ENCODE measurements at regions not wholly inside any gene's neighbourhood (a gene's known extent, or its start where the extent isn't known, plus 50 kb on each side); places are given as distances from the start of the nearest gene placed in this dataset.
A peak's percentile ranks its signal among the peaks of the same experiment; 100 is the strongest.
"Not testable (repeated sequence)": the region's sequence is repeated elsewhere in the genome, so short reads cannot be mapped to it uniquely, and the experiment has no call there.

DNA sequence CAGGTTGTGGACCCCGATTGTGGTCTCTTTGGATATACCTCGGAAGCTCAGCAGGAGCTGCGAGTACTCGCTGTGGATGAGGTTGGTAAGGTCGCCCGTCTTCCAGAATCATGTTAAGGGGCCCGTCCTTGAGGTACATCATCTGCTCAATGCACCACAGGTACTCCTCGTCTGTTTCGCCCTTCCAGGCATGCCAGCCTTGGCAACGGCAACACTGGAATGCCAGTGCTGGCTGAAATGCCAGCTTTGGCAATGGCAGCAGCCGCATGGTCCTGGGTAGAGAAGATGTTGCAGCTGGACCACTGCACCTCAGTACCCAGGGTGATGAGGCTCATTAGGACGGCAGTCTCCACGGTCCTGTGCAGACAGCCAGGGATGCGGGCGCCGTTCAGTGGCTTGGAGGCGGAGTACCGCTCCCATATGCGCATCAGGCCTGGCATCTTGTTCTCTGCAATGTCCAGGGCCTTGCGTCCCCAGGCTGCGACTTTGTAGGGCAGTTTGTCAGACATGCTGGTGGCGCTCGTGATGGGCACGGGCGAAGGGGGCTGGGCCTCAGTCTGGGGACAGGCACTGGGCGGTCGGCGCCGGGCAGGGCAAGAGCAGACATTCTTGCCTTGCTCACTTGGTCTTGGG lies 122.2 kb upstream of the NXPH2 start:
- DNase-seq = no peak

DNA sequence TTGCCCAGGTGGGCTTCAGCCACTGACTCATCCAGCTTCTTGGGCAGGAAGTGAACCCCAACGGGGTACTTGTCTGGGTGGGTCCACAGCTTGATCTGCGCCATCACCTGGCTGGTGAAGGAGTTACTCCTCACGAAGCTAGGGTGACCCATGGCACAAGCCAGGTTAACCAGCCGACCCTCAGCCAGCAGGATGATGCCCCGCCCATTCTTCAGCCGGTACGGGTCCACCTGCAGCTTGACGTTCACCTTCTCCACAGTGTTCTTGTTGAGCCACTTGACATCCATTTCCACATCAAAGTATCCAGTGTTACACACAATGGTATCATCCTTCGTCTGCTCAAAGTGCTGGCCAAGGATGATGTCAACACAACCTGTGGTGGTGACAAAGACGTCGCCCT lies 121.3 kb upstream of the NXPH2 start:
- no peak for DNase-seq

DNA sequence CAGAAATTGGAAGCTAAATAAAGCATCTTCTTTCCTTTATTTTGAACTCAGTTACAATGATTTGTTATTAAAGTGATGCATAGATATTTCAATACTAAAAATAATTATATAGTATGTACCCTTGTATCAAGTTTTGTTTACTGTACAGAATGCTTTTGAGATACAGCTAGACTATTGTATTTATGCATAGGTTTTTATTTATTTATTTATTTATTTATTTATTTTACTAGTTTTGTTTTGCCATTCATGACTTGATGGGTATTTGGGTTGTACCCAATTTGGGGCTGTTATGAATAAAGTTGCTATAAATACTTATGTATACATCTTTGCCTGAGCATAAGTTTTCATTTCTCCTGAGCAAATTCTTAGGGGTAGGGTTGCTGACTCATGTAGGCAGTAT lies 118.7 kb upstream of the NXPH2 start:
- no peak for DNase-seq

DNA sequence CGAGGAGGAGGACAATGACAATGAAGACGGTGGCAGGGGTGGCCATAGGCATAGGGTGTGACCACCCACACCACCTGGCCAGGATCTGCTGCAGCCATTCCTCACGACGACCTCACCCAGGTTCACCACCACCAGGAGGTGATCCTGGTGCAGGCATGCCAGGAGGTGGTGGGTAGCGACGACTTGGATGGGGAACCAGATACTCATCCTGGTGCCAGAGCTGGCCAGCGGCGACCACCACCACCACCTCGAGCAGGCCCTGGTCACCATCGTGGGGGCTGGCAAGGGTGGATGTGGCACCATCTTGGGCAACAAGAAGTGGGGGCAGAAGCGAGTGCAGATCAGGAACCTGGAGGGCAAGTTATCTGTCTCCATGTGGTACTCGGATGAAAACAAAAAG lies 117.1 kb upstream of the NXPH2 start:
- DNase-seq = no peak

DNA sequence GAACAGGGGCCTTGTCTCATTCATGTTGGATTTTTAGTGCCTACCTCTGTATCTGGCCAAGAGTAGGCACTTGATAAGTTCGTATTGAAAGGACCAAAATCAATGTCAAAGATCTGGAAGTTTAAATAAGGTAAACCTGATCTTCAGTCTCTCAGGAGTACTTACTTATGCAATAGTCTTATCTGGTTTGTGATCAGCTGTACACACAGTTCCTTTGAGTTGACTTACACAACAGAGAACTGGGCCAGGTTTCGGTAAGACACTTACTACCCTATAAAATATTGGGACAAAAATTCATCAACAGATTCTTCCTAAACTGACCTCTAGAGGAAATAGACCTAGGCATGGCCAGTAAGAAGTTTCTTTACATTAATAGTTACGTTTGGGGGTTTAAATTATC lies 113.6 kb upstream of the NXPH2 start:
- DNase-seq = no peak

DNA sequence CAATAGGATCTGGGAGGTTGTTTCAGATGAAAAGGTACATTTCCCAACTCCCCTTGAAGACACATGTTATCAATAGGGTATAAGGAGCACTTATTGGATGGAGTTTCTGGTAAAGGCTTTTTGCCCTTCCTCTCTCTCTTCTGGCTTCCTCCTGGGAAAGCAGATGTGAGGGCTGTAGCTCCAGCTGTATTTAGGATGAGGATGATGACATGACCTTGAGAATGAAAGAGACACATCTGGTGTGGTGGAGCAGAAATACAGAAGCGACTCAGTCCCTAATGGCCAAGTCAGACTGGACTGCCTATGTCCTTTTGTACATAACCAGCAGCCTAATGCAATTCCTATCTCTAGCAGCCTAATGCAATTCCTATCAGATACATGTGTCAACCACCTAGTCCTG lies 100.9 kb upstream of the NXPH2 start:
- no peak for DNase-seq

DNA sequence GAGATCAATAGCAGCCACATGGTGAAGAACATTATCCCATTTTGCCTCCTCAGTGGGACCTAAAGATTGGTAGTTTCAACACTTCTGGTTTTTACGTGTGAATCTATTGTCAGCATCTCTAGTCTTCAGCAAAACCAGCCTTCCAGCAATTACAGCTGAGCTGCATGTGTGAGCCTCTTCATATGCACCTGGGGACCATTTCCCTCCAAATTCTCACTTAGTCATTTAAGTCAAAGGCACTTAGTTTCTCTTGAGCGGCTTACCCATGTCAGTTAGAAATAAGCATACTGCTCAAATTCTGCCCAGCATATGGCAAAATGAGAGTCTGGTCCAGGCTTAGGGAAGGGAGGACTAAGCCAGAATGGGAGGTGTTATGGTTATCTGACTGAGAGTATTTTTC lies 99.7 kb upstream of the NXPH2 start:
- no peak for DNase-seq

DNA sequence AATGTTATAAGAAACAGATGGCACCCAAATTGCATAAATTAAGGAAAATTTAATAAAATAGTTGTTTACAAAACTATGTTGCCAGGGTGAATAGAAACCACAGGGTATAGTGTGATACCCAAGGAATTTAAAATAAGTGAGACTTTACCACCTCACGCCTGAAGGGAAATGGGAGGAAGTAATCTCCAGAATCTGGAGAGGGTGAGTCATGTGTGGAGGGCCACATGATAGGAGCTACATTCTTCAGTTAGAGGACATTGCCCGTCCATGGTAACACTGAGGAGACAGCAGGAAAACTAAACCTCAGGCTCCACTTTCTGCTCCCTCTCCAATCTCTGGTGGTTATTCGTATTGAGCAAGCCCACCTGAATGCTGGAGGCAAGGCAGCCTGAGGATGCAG lies 97.2 kb upstream of the NXPH2 start:
- DNase-seq = no peak

DNA sequence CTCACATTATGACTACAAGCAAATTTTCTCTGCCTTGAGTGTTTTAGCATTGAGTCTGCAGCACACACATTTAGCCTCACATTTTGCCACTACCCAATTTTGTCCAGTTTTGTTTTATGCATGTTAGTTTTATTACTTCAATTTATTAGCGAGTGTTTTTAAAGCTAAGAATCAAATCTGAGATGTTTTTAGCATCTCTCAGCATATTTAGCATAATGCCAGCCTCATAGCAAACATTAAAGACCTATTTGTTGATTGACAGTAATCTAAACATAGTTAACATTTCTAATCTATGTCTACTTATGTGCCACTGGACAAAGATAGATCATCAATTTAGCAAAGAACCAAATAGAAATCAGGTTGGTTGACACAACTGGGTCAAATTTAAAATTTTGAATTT lies 94.1 kb upstream of the NXPH2 start:
- DNase-seq = no peak

DNA sequence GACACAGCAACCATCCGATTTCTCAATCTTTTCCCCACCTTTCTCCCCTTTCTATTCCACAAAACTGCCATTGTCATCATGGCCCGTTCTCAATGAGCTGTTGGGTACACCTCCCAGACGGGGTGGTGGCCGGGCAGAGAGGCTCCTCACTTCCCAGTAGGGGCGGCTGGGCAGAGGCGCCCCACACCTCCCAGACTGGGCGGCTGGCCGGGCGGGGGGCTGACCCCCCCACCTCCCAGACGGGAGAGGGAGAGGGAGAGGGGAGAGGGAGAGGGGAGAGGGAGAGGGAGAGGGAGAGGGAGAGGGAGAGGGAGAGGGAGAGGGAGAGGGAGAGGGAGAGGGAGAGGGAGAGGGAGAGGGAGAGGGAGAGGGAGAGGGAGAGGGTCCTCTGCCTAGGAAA lies 91.9 kb upstream of the NXPH2 start:
- not testable (repeated sequence) for DNase-seq

DNA sequence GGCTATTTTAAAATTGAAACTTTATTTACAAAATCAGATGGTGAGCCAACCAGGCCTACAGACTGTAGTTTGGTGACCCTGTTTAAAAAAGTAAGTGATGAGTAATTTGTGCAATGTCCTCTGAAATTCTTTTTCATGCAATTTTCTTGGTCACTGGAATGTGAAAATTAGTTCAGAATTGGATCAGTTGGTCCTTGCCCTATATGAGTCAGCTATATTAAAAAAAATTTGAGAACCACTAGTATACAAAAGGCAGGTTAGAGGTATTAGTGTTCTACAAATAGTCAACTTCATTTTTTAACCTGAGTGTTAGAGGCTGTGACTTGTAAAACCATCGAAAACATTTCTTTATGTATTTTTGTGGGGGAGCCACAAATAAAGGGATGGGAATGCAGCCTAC lies 91.1 kb upstream of the NXPH2 start:
- DNase-seq = no peak

DNA sequence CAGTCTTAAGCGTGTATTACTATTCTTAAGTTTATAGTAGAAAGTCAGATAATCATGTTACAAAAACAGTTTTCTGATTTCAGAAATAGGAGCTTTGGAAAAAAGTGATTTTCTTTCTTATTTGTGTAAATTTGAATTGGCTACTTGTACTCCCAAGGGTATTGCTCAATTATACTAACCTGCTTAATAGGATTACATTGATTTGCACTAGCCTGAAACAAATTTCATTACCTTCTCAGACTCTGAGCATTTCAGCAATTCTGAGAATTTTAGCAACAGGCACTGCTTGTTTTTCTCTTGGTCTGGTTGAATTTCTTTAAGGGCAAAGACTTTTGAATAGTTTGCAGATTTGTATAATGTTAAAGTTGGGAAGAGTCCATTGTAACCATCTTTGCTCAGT lies 87.2 kb upstream of the NXPH2 start:
- DNase-seq = no peak

DNA sequence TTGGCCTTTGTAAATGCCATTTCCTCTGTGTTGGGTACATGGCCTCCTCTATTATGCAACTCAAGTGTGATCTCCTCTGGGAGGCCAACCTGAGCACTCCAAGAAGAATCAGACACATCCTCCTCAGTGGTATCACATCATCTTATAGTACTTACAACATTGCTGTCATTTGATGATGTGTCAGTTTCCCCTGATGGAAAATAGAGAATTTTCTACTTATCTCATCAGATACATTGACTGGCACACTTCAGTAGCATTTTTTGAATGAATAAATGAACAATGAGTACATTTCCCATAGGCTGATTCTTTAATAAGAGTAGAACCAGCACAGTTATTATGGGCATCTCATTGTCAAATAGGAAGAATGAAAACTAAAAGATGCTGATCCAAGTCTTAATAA lies 86.6 kb upstream of the NXPH2 start:
- no peak for DNase-seq

DNA sequence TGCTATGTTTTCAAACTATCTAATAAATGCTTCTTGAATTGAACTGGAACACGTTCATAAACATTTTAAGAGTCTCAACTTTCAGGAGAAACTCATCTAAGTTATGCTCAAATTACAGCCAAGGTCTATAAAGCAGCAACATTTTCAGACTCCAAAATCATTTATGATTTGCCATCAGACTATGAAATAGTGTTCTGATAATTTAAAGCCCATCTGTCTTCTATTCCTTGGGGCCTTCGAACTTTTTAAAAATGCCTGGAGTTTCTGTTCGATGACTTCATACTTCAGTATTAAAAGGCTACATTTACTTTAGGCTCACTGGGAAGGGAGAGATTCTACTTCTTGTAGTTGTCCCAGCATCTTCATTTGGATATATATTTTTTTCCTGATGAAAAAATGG lies 73.6 kb upstream of the NXPH2 start:
- no peak for DNase-seq

DNA sequence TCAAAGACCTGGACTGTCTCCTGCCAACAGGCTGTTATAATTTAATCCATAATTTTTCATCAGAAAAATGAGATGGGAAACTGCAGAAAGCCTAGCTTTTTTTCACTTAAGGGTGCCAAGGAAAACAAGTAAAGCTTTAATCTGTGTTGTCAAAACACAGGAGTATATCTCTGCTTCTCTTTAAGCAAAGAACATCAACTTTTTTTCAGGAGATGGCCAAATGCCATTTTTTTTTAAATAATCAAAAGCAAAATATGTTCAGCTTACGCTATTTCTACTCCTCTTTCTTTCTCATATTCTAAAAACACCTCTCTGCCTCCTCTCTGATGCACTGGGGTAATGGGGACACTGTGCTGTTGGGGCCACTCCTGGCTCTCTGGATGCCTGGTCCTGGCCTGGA lies 73.1 kb upstream of the NXPH2 start:
- no peak for DNase-seq

DNA sequence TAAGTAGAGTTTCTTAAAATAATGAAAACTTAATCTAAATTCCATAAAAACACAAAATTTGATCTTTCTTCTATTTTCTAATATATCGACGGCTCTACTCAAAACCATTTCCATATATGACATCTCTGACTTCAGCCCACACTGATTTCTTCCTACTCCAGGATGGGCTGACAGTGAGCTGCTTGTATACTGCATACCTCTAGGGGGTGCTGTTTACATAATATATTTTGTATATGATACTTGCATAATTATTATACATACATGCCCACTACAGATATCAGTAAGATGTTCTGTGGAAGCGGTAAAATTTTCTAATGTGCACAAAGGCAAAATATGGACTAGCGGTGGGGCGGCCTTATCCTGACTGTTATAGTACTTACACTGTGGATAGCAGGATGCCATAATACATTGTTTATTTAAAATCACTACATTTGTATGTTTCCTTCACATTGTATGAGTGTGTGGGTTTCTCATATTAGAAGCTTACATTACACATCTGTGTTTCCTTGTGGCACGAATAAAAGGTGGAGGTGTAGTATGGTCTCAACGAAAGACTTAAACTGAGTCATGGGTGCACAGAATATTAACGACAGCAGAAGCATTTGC lies 66.1 kb upstream of the NXPH2 start:
- DNase-seq = peak; percentile 41

DNA sequence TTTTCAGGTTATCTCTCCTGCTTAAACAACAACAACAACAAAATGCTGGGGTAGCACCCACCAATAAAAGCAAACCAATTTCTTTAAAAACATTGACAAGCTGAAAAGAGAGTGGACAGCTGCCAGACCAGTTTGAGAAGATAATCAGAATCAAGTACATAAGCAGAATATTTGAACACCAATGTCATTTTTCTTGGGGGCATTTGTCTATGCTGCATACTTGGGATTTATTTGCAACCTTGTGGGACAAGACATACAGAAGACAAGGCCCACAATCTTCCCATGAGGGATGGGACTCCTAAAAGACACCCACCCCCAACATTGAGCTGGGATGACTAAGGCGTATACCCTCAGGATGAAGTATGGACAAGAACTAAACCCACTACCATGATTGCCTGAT lies 62.2 kb upstream of the NXPH2 start:
- DNase-seq = no peak

DNA sequence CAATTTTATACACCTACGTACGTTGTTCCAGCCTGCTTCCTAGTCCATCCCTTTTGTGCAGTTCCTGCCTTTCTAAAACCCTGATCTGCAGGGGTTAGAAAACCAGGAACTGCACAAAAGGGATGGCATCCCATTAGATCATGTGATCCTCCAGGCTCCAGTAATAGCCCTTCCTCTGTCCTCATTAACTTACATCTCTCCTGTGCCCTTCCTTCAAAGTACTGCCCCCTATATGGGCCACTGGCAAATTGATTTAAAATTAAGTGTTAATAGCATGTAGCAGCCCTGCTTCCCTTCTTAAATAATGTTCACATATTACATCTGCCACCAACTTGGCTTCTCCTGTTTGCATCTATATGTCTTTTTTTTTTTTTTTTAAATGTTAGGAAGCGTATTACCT lies 61.3 kb upstream of the NXPH2 start:
- DNase-seq = no peak

DNA sequence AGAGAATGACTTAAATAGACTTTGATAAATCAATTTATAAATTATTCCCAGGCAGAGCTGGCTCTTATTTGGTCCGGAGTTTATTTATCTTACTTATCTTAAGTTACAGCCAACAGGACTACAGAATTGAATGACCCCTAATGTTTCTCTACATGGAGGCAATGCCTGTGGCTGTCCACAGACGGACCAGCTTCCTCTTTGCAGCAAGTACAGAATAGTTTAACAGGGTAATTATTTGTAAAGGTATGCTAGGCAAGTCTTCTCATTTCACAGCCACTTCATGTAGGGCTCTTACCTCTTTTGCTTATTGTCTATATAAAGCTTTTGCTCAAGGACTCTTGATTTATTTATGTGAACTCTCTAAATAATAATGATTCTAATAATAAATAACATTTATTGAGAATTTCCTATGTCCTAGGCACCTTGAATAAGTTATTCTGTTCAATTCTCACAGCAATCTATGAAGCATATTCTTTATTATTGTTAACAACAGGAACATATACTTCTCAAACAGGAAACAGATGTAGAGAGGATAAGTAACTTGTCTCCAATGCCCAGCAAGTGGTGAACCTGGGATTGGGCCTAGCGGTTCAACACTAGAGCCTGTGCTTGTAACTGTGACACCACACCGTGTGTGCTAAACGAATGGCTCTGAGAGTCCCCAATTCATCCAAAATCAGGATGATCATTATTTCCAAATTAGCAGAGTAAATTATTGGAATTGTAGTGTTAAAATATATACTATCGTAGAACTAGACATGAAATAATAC lies 58.8 kb upstream of the NXPH2 start:
- no peak for DNase-seq

DNA sequence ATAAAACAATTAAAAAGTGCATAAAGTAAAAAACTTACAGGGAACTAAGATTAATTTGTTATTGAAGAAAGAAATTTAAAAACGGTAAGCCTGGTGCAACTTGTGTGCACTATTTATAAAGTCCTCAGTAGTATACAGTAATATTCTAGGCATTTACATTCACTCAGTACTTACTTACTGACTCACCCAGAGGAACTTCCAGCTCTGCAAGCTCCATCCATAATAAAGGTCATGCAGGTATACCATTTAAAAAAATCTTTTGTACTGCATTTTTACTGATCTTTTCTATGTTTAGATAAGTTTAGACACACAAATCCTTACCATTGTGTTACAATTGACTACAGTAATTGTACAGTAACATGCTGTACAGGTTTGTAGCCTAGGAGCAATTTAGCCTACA lies 51.5 kb upstream of the NXPH2 start:
- DNase-seq = no peak

DNA sequence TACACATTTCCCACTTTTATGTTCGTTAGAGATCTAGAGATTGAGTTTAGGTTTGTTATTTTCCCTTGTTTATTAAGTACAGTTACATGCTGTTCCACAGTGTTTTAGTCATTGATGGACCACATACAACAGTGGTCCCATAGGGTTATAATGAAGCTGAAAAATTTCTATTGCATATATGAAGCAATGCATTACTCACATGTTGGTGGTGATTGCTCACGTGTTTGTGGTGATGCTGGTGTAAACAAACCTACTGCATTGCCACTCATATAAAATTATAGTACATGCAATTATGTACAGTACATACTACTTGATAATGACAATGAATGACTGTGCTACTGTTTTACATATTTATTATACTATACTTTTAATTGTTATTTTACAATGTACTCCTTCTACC lies 51.0 kb upstream of the NXPH2 start:
- no peak for DNase-seq

DNA sequence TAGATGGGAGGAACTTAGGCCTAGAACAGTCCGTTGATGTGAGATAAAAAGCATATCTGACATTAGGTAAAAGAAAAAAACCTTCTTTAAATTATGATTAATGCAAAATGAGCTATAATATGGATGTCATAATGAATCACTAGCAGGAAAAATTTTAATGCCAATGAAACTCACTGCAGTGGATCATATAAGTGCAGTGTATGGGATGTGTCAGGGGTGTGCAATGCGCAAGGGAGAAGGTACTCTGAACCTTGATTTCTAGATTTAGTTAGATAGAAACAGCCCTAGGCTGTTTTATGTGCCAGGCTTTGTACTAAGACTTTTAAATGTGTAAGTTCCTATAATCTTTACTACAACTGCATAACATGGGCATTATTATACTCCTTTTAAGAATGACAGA lies 50.4 kb upstream of the NXPH2 start:
- no peak for DNase-seq

Measured in NCI-H1092 treated with DMSO at 0.1 percent for 48 hours (cell line).